CD14-positive monocyte (primary cell): ENCODE measurements at regions not wholly inside any gene's neighbourhood (a gene's known extent, or its start where the extent isn't known, plus 50 kb on each side); places are given as distances from the start of the nearest gene placed in this dataset.

ENCODE experiments used
- DNase-seq, 3 donors: peaks; one replicate each; pipeline ENCODE4 v3.0.0-alpha.2; 2011 to 2022
- H2AFZ ChIP-seq: 2 replicates; pipeline ENCODE4 v1.6.0; 2012; ENCODE audit warnings: mild to moderate bottlenecking, low read depth, low read length, inconsistent platforms; ENCODE audit not compliant: insufficient read depth, poor library complexity, severe bottlenecking
- H3K27ac ChIP-seq, 2 donors: 1 replicate in 1 of 2; 2 replicates in 1 of 2; pipeline ENCODE4 v1.5.1; 2012 to 2013; ENCODE audit warnings: low read length in 2 of 2, control low read depth in 1 of 2, inconsistent platforms in 1 of 2, low read depth in 1 of 2, mild to moderate bottlenecking in 1 of 2
- H3K27me3 ChIP-seq, 2 donors: one replicate each; pipeline versions ENCODE4 v1.6.0 to v1.6.1; 2011 to 2013; ENCODE audit warnings: low read length in 2 of 2; ENCODE audit not compliant: control insufficient read depth in 2 of 2, insufficient read depth in 2 of 2
- H3K36me3 ChIP-seq, 2 donors: replicated peaks in 1 of 2; 1 replicate in 1 of 2; 2 replicates in 1 of 2; pipeline versions ENCODE4 v1.5.1 to v1.6.1; 2012 to 2013; ENCODE audit warnings: low read length in 2 of 2, control low read depth in 1 of 2, inconsistent platforms in 1 of 2, mild to moderate bottlenecking in 1 of 2; ENCODE audit not compliant: insufficient read depth in 2 of 2, control insufficient read depth in 1 of 2
- H3K4me1 ChIP-seq, 2 donors: 1 replicate in 1 of 2; 2 replicates in 1 of 2; pipeline versions ENCODE4 v1.5.1 to v1.6.1; 2012 to 2013; ENCODE audit warnings: low read length in 2 of 2, control low read depth in 1 of 2, inconsistent platforms in 1 of 2, mild to moderate bottlenecking in 1 of 2, moderate library complexity in 1 of 2; ENCODE audit not compliant: insufficient read depth in 2 of 2, control insufficient read depth in 1 of 2
- H3K4me2 ChIP-seq: replicated peaks from 2 replicates; pipeline ENCODE3; 2012; ENCODE audit warnings: low read length, moderate library complexity, mild to moderate bottlenecking; ENCODE audit not compliant: poor library complexity, severe bottlenecking; ENCODE audit errors: extremely low read depth
- H3K4me3 ChIP-seq, 3 experiments: fragments of 200-600 bp in 1 of 3; sonication (generic) in 1 of 3; replicated peaks in 1 of 3; 1 replicate in 2 of 3; 2 replicates in 1 of 3; pipeline ENCODE4 v1.5.1; 2011 to 2013; ENCODE audit warnings: low read length in 3 of 3, mild to moderate bottlenecking in 3 of 3, control low read depth in 2 of 3, low read depth in 2 of 3, inconsistent platforms in 1 of 3, moderate library complexity in 1 of 3
- H3K79me2 ChIP-seq: 2 replicates; pipeline ENCODE4 v1.6.0; 2012; ENCODE audit warnings: mild to moderate bottlenecking, control low read depth, inconsistent platforms, low read length, moderate library complexity; ENCODE audit not compliant: insufficient read depth
- H3K9ac ChIP-seq: 2 replicates; pipeline ENCODE4 v1.6.0; 2017; ENCODE audit warnings: low read length, mild to moderate bottlenecking; ENCODE audit not compliant: insufficient read depth, poor library complexity, severe bottlenecking
- H3K9me3 ChIP-seq, 2 donors: replicated peaks in 1 of 2; 1 replicate in 1 of 2; 2 replicates in 1 of 2; pipeline versions ENCODE4 v1.5.1 to v1.6.1; 2012 to 2013; ENCODE audit warnings: low read length in 2 of 2, control low read depth in 1 of 2; ENCODE audit not compliant: control insufficient read depth in 1 of 2, insufficient read depth in 1 of 2
- H4K20me1 ChIP-seq: 2 replicates; pipeline ENCODE4 v1.6.0; 2012; ENCODE audit warnings: mild to moderate bottlenecking, low read length, control low read depth, moderate library complexity; ENCODE audit not compliant: insufficient read depth
- H3K27ac Mint-ChIP-seq, 7 donors: one replicate each; pipeline ENCODE4 v1.8.0; 2020; ENCODE audit warnings: mild to moderate bottlenecking in 7 of 7, mixed read lengths in 7 of 7, moderate library complexity in 6 of 7, inconsistent platforms in 2 of 7
- H3K27me3 Mint-ChIP-seq, 3 donors: one replicate each; pipeline ENCODE4 v1.8.0; 2021 to 2022; ENCODE audit warnings: low read depth in 3 of 3, mild to moderate bottlenecking in 3 of 3, mixed read lengths in 3 of 3, moderate library complexity in 3 of 3, inconsistent platforms in 1 of 3
- H3K36me3 Mint-ChIP-seq, 2 donors: one replicate each; pipeline ENCODE4 v1.8.0; 2020; ENCODE audit warnings: mixed read lengths in 2 of 2, inconsistent platforms in 1 of 2, mild to moderate bottlenecking in 1 of 2
- H3K4me1 Mint-ChIP-seq: one replicate; pipeline ENCODE4 v1.8.0; 2020; ENCODE audit warnings: mild to moderate bottlenecking, mixed read lengths
- H3K4me3 Mint-ChIP-seq, 2 donors: one replicate each; pipeline ENCODE4 v1.8.0; 2020; ENCODE audit warnings: mild to moderate bottlenecking in 2 of 2, mixed read lengths in 2 of 2, moderate library complexity in 1 of 2
- H3K9me3 Mint-ChIP-seq, 7 donors: one replicate each; pipeline ENCODE4 v1.8.0; 2020 to 2022; ENCODE audit warnings: mixed read lengths in 7 of 7, mild to moderate bottlenecking in 6 of 7, moderate library complexity in 6 of 7, inconsistent platforms in 2 of 7
- WGBS: methylation state at CpG from one replicate; pipeline ENCODE4 v1.1.5; 2013; ENCODE audit warnings: missing lambda C conversion rate; ENCODE audit not compliant: insufficient coverage; 5-methylcytosine and 5-hydroxymethylcytosine counted together
- intact Hi-C, 2 donors: fragments of 100-400 bp; cut with micrococcal nuclease; formaldehyde crosslinking; loops; one replicate each; pipeline versions ENCODE4 v1.15.0 to v1.15.1; 2023
- TF ChIP-seq, protein P1 (sequence below): fragments of 200-600 bp; IDR thresholded peaks from one replicate; pipeline ENCODE4 v1.8.0; 2022; ENCODE audit warnings: antibody characterized with exemption, mild to moderate bottlenecking

DNA sequence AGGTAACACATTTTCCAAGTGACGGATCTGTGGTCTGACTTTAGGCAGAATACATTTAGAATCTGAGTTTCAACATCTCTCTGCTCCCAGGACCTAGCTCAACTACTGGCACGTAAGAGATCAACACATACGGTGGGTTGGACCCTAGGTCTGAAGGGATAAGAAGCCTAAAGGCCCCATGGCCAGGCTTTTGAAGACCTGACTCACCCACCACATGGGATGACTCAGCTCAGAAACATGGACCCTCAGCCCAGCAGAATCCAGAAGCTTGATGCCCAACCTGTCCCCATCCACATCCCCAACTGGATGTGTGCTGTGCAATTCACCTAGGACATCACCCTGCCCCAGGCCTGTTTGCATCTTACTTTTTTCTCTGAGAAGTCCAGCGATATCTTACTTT lies 770.2 kb downstream of the BCL11B start:
- 95% methylated on average over 3 of the region's 4 CpGs for WGBS
- H3K4me1 ChIP-seq: no peaks in the 10 kb centered on the region
- H3K4me3 Mint-ChIP-seq: no peak overlapping the region
- no peak overlapping the region for H3K27ac Mint-ChIP-seq
- H3K27me3 ChIP-seq: no peaks in the 10 kb centered on the region
- H3K4me3 ChIP-seq: no peak overlapping the region
- H3K36me3 ChIP-seq: no peaks in the 10 kb centered on the region
- TF ChIP-seq, protein P1, sequence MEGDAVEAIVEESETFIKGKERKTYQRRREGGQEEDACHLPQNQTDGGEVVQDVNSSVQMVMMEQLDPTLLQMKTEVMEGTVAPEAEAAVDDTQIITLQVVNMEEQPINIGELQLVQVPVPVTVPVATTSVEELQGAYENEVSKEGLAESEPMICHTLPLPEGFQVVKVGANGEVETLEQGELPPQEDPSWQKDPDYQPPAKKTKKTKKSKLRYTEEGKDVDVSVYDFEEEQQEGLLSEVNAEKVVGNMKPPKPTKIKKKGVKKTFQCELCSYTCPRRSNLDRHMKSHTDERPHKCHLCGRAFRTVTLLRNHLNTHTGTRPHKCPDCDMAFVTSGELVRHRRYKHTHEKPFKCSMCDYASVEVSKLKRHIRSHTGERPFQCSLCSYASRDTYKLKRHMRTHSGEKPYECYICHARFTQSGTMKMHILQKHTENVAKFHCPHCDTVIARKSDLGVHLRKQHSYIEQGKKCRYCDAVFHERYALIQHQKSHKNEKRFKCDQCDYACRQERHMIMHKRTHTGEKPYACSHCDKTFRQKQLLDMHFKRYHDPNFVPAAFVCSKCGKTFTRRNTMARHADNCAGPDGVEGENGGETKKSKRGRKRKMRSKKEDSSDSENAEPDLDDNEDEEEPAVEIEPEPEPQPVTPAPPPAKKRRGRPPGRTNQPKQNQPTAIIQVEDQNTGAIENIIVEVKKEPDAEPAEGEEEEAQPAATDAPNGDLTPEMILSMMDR: no peak
- no peaks in the 10 kb centered on the region for H4K20me1 ChIP-seq
- H3K27ac ChIP-seq: no peak overlapping the region
- H2AFZ ChIP-seq: no peak overlapping the region
- H3K9me3 ChIP-seq: peaks cover 0 to 3% of the 10 kb centered on the region in 2 donors
- H3K79me2 ChIP-seq: no peaks in the 10 kb centered on the region
- no peaks in the 10 kb centered on the region for H3K4me1 Mint-ChIP-seq
- H3K36me3 Mint-ChIP-seq: no peaks in the 10 kb centered on the region
- no peak overlapping the region for H3K9ac ChIP-seq
- intact Hi-C loops: no loop called here
- peaks cover 3 to 14% (median 7%) of the 10 kb centered on the region in 7 donors for H3K9me3 Mint-ChIP-seq
- DNase-seq: no peak
- H3K4me2 ChIP-seq: no peak overlapping the region
- no peaks in the 10 kb centered on the region for H3K27me3 Mint-ChIP-seq

DNA sequence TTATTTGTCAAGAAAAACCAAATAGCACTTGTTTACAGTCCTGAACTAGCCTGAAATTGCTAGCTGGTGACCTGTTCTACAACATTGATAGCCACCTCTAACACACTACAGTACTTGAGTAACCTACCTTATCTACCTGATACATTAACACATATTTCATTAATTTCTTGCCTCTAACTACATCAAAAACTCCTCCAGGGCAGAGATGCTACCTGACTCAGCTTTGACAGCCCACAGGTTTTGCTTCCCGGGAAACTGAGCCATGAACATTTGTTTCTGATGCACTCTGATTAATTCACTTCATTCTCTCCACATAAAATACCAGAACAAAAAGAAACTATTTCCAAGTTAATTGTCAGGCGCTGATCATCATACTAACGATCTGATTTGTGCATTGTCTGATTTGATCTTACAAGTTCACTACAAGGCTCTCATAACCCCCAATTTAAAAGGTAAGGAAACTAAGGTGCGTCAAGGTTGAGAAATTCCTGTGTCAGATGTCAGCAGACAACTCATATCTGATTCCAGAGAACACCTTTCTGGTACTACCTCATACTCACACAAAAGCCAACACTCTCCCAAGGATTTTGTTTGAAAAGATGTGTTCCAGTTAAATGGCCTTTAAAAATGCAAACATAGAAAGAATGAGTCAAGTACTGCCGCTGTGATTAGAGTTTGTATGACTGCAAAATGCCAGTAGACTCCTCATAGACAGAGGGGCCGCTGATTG lies 768.7 kb downstream of the BCL11B start:
- Histone ChIP-seq H3K4me1 (no peaks in the 10 kb centered on the region), H3K27ac (no peak overlapping the region), H3K9ac (no peak overlapping the region), H3K9me3 (peaks cover 0 to 3% of the 10 kb centered on the region in 2 donors), H3K79me2 (no peaks in the 10 kb centered on the region), H3K4me2 (no peak overlapping the region), H3K27me3 (no peaks in the 10 kb centered on the region), H3K36me3 (no peaks in the 10 kb centered on the region), H3K4me3 (no peak overlapping the region), H2AFZ (no peak overlapping the region), H4K20me1 (no peaks in the 10 kb centered on the region)
- H3K36me3 Mint-ChIP-seq: no peaks in the 10 kb centered on the region
- intact Hi-C loops: no loop called here
- no peaks in the 10 kb centered on the region for H3K4me1 Mint-ChIP-seq
- peaks cover 3 to 16% (median 7%) of the 10 kb centered on the region in 7 donors for H3K9me3 Mint-ChIP-seq
- DNase-seq: no peak
- TF ChIP-seq, protein P1: no peak
- no peaks in the 10 kb centered on the region for H3K27me3 Mint-ChIP-seq
- no peak overlapping the region for H3K4me3 Mint-ChIP-seq
- 91% methylated on average over 3 of the region's 6 CpGs for WGBS
- H3K27ac Mint-ChIP-seq: no peak overlapping the region
